ENCODE measurements at regions not wholly inside any gene's neighbourhood (a gene's known extent, or its start where the extent isn't known, plus 50 kb on each side); places are given as distances from the start of the nearest gene placed in this dataset.

- no peaks in the 10 kb centered on the region for H3K9me3 ChIP-seq
- H3K27ac ChIP-seq = no peak overlapping the region
- intact Hi-C loops (cut with DNase I) = no loop called here
- H3K4me3 ChIP-seq = no peak overlapping the region
- H3K4me1 ChIP-seq = no peaks in the 10 kb centered on the region
- H3K36me3 ChIP-seq = no peaks in the 10 kb centered on the region
- no peaks in the 10 kb centered on the region for H3K27me3 ChIP-seq
- no peak for TF ChIP-seq POLR2AphosphoS5 (IDR thresholded peaks at IDR 0.05; ENCODE audit: insufficient read depth in 1 of 2, low read depth in 1 of 2)
- no peak for TF ChIP-seq CTCF (IDR thresholded peaks at IDR 0.05)
- no peak for TF ChIP-seq POLR2A (IDR thresholded peaks at IDR 0.05)
- no peak for DNase-seq (ENCODE audit: extremely low spot score in 2 of 2)
Observed at GRCh38 chr20:22264917-22265316, 319.5 kb downstream of the FOXA2 start.

- Histone ChIP-seq H3K27me3 (no peaks in the 10 kb centered on the region), H3K36me3 (no peaks in the 10 kb centered on the region), H3K4me1 (no peaks in the 10 kb centered on the region), H3K4me3 (no peak overlapping the region), H3K9me3 (no peaks in the 10 kb centered on the region), H3K27ac (no peak overlapping the region)
- no peak for TF ChIP-seq POLR2AphosphoS5 (IDR thresholded peaks at IDR 0.05; ENCODE audit: insufficient read depth in 1 of 2, low read depth in 1 of 2)
- intact Hi-C loops (cut with DNase I) = no loop called here
- DNase-seq (ENCODE audit: extremely low spot score in 2 of 2) = no peak
Observed at GRCh38 chr20:22260506-22260905, 323.9 kb downstream of the FOXA2 start.

- intact Hi-C loops (cut with DNase I) = no loop called here
- no peak overlapping the region for H3K27ac ChIP-seq
- TF ChIP-seq POLR2A (IDR thresholded peaks at IDR 0.05) = no peak
- no peak for TF ChIP-seq CTCF (IDR thresholded peaks at IDR 0.05)
- no peak for TF ChIP-seq POLR2AphosphoS5 (IDR thresholded peaks at IDR 0.05; ENCODE audit: insufficient read depth in 1 of 2, low read depth in 1 of 2)
Observed at GRCh38 chr20:22257912-22258311, 326.5 kb downstream of the FOXA2 start.

GRCh38 chr20:22248051-22248667, 336.2 kb downstream of the FOXA2 start:
- DNase-seq (ENCODE audit: extremely low spot score in 2 of 2) = no peak
- H3K4me3 ChIP-seq = no peak overlapping the region
- intact Hi-C loops (cut with DNase I) = no loop called here
- no peaks in the 10 kb centered on the region for H3K4me1 ChIP-seq
- no peak for TF ChIP-seq POLR2A (IDR thresholded peaks at IDR 0.05)
- TF ChIP-seq CTCF (IDR thresholded peaks at IDR 0.05) = no peak
- TF ChIP-seq POLR2AphosphoS5 (IDR thresholded peaks at IDR 0.05; ENCODE audit: insufficient read depth in 1 of 2, low read depth in 1 of 2) = no peak
- no peaks in the 10 kb centered on the region for H3K36me3 ChIP-seq
- H3K27ac ChIP-seq = no peak overlapping the region
- no peaks in the 10 kb centered on the region for H3K9me3 ChIP-seq
- H3K27me3 ChIP-seq = no peaks in the 10 kb centered on the region

More at GRCh38 chr20:22257912-22258311, 326.5 kb downstream of the FOXA2 start:
- Histone ChIP-seq H3K9me3 (no peaks in the 10 kb centered on the region), H3K36me3 (no peaks in the 10 kb centered on the region), H3K4me1 (no peaks in the 10 kb centered on the region), H3K4me3 (no peak overlapping the region), H3K27me3 (no peaks in the 10 kb centered on the region)
- no peak for DNase-seq (ENCODE audit: extremely low spot score in 2 of 2)

GRCh38 chr20:22245139-22245538, 339.2 kb downstream of the FOXA2 start:
- no peaks in the 10 kb centered on the region for H3K27me3 ChIP-seq
- intact Hi-C loops (cut with DNase I) = no loop called here
- H3K36me3 ChIP-seq = no peaks in the 10 kb centered on the region
- H3K27ac ChIP-seq = no peak overlapping the region
- H3K4me1 ChIP-seq = no peaks in the 10 kb centered on the region
- TF ChIP-seq POLR2AphosphoS5 (IDR thresholded peaks at IDR 0.05; ENCODE audit: insufficient read depth in 1 of 2, low read depth in 1 of 2) (no peak), CTCF (IDR thresholded peaks at IDR 0.05) (no peak), POLR2A (IDR thresholded peaks at IDR 0.05) (no peak)
- no peaks in the 10 kb centered on the region for H3K9me3 ChIP-seq
- no peak for DNase-seq (ENCODE audit: extremely low spot score in 2 of 2)
- H3K4me3 ChIP-seq = no peak overlapping the region

All from vagina (tissue), 2 donors.